ENCODE measurements at regions not wholly inside any gene's neighbourhood (a gene's known extent, or its start where the extent isn't known, plus 50 kb on each side); places are given as distances from the start of the nearest gene placed in this dataset.

DNA sequence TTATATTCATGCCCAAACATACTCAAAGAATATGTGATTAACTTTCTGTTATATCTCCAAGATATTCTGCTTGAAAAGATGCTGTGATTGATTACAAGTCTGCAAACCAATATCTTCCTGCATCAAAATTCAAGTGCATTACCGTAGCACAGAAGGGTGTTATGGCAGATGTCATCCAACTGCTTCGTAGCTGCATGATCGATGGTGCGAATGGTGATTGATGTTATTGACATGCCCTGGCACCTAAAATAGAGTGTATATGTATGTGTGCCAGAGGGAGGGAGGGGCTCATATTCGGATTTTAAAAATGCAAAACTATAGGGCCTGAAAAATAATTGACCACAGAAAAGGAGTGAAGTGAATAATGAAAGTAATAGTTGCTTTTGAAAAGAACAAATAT, 882.1 kb upstream of the NUDT12 start:
- intact Hi-C loops (cut with micrococcal nuclease) (no loop called here), dilution Hi-C loops (cut with MboI; ENCODE audit: extremely low pct_ligation_motif_present, low sequenced_read_pairs) (no loop called here)
- BruUV-seq (replicated peaks), result no TSS peak
- CTCF ChIA-PET, result interaction anchor here (0.9 to 1.0 kb wide), 2 partner anchors 15 to 1248 kb away, joined by 3 read pairs; no protein-coding TSS in a partner anchor
- Histone ChIP-seq H3K4me1 (ENCODE audit: control insufficient read depth, extremely low read depth, insufficient read depth, low read length) (no peaks in the 10 kb centered on the region), H3K9me3 (replicated peaks; ENCODE audit: control insufficient read depth, insufficient read depth, low read length) (no peaks in the 10 kb centered on the region), H3K79me2 (ENCODE audit: control insufficient read depth, insufficient read depth, low read length) (no peaks in the 10 kb centered on the region), H3K4me2 (ENCODE audit: insufficient read depth, low read length) (no peak overlapping the region), H4K20me1 (replicated peaks; ENCODE audit: control insufficient read depth, extremely low read depth, insufficient read depth, low read length) (no peaks in the 10 kb centered on the region), H3K36me3 (ENCODE audit: control insufficient read depth in 2 of 2, extremely low read depth in 1 of 2, insufficient read depth in 2 of 2, low read length in 2 of 2) (no peaks in the 10 kb centered on the region), H2AFZ (ENCODE audit: low read depth, low read length) (no peak overlapping the region), H3K9me1 (replicated peaks; ENCODE audit: control insufficient read depth, extremely low read depth, insufficient read depth, low read length) (no peaks in the 10 kb centered on the region), H3K4me3 (replicated peaks in 1 of 3; ENCODE audit: insufficient read depth in 1 of 3, low read depth in 1 of 3, low read length in 3 of 3) (no peak overlapping the region), H3K27ac (ENCODE audit: insufficient read depth, low read depth, low read length) (no peak overlapping the region), H3K9ac (replicated peaks; ENCODE audit: extremely low read depth, insufficient read depth, low read length) (no peak overlapping the region), H3K27me3 (ENCODE audit: control insufficient read depth in 2 of 2, insufficient read depth in 2 of 2, low read length in 2 of 2) (no peaks in the 10 kb centered on the region)
- TF ChIP-seq MAX (IDR thresholded peaks at IDR 0.05; ENCODE audit: insufficient read depth, insufficient read length), result no peak
- TF ChIP-seq GATA2 (IDR thresholded peaks at IDR 0.05; ENCODE audit: insufficient read depth, insufficient read length, low read depth, low read length), result no peak
- TF ChIP-seq POLR2A (IDR thresholded peaks at IDR 0.05; ENCODE audit: low read depth, low read length), result no peak
- TF ChIP-seq CTCF (IDR thresholded peaks at IDR 0.05; ENCODE audit: extremely low read depth in 1 of 2, insufficient read depth in 1 of 2, low read depth in 1 of 2, low read length in 2 of 2), result no peak
- no peak for TF ChIP-seq JUN (IDR thresholded peaks at IDR 0.05; ENCODE audit: borderline replicate concordance, insufficient read depth, insufficient read length, low read depth)
- TF ChIP-seq POLR2AphosphoS5 (IDR thresholded peaks at IDR 0.05; ENCODE audit: insufficient read depth, low read depth, low read length), result no peak
- no peak for TF ChIP-seq EZH2 (IDR thresholded peaks at IDR 0.05; ENCODE audit: borderline replicate concordance, low read depth, low read length, severe bottlenecking)
- no peak for TF ChIP-seq MYC (IDR thresholded peaks at IDR 0.05; ENCODE audit: low read depth, low read length)
- TF ChIP-seq FOS (IDR thresholded peaks at IDR 0.05; ENCODE audit: borderline replicate concordance, insufficient read depth, low read length), result no peak
- FAIRE-seq (no peak), DNase-seq (ENCODE audit: low read depth, low spot score) (no peak)
- POLR2A ChIA-PET, result no interaction called here

Data from endothelial cell of umbilical vein (primary cell).